MV-4-11 (cell line): ENCODE measurements at regions not wholly inside any gene's neighbourhood (a gene's known extent, or its start where the extent isn't known, plus 50 kb on each side); places are given as distances from the start of the nearest gene placed in this dataset.

Experiments
- DNase-seq: peaks from one replicate; lab custom pipeline; 2025; lab: John Stamatoyannopoulos, UW

DNA sequence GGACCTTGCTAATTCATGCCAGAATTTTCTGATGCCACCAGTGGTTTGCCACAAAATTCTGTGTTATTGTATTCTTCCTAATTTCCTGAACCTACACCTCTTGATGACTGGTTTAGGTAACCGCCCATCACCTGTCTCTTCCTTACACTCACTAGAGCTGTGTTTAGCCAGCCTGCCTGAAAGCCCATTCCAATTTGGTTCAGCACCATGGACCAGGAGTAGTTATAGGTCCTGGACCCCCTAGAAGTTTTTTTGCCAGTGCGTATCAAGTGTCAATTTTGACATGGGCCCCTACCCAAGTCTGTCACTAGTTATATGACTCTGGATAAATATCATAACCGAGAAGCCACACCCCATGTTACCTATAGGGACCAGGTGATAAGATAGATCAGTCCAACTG is 94.0 kb upstream of the NAP1L1 start:
- no peak for DNase-seq

DNA sequence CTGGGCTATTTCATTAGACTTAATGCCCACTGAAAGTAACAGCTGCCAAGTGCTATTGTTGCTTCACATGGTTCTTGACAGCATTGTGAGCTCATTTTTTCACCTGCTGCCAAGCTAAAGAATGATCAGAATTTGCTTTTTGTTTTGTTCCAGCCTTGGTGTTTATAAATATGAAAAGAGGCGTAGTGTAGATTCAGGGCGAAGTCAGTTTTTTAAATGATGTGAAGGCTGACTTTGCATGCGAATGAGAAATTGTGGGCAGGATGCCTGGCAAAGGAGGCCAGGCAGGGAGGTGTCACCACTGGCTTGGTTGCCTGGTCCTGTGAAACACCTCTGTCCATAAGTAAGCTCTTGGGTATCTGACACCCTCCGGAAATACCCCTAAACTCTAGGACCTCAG is 93.3 kb upstream of the NAP1L1 start:
- DNase-seq: no peak

DNA sequence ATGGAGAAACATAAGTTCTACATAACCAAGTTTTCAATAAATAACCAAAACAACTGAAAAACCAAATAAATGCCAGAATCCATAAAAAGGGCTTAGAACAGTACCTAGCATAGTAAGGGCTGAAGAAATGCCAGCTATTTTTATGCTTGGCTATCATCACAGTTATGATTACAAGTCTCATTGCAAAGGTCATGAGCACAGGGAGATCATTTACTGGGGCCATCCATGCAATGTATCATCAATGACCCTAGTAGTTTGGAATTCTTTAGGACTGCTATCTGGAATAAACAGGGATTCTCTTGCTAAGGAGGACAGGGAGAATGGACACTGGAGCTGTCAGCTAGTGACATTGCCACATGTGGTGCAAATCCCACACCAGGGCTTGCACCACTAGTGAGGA is 92.5 kb upstream of the NAP1L1 start:
- no peak for DNase-seq

DNA sequence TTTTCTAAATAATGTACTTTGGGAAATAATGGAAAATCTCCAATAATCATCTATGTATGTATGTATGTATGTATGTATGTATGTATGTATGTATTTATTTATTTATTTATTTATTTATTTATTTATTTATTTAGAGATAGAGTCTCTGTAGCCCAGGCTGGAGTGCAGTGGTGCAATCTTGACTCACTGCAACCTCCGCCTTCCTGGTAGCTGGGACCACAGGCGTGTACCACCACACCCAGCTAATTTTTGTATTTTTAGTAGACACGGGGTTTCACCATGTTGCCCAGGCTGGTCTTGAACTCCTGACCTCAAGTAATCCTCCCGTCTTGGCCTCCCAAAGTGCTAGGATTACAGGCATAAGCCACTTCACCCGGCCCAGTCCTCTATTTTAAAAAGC is 91.5 kb upstream of the NAP1L1 start:
- DNase-seq: peak; percentile 62

DNA sequence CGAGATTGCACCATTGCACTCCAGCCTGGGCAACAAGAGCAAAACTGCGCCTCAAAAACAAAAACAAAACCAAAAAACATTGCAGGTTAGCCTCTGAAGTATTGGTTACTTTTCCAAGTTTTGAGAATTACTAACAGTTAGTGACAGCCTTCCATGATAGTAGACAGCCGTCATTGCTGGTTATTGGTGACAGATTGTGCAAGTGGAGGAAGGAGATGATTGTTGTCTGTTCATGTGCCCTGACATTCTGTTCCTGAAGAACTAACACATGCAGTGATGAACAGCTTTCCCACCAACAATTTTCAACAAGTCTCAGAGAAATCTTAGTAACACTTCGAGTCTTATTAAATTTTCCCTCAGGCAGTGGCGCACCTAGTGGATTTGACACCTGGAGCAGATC is 89.3 kb upstream of the NAP1L1 start:
- DNase-seq: peak; percentile 19

DNA sequence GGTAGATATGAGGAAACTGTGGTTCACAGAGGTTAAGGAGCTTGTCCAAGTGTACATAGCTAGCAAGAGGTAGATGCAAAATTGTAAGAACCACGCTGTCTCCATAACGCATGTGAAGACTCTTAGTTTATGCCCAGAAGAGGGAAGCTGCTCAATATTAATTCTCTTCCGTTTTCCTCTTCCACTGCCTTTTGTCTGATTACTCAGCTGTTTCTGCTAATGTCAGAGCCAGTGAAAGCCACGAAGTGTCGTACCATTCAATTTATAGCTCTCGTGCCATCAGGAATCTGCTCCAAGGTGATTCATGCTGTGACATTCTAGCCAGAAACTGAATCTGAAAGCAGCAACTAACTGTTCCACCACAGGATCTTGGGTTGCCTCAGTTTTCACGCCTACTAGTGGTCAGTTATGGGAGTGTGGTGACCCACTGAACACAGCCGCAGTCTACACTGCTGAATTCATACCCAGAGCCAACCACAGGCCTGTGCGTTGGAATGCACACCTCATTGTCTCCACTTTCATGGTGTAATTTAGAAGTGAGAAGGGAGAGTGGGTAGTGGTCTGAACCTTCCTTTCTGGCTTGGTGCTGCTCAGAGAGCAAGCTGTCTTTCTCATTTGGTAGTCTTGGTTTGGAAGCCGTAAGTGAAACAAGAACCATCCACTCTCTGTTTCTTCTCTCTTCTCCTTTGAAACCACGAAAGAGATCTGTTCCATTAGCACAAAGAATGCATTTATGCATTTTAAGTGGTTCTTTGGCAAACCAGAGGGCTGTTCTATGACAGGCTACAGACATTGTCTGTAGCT is 74.2 kb upstream of the NAP1L1 start:
- peak; percentile 97 for DNase-seq

DNA sequence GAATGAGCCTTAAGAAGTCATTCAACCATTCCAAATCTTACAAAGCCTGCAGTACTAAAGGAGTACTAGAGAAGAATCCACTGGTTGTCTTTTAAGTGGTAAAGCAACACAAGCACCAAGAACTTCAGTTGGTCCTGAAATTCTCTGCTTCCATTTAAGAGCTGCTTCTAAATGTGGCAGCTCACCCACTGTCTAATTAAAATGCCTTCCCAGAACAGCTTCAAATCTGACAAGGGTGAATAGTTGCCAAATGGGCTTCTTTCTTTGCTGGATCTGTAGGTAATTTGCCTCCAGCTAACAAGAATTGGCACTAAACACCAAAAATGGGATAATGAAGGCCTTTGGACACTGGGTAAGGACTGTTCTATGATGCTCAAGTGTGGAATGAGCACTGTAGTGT is 72.2 kb upstream of the NAP1L1 start:
- no peak for DNase-seq

DNA sequence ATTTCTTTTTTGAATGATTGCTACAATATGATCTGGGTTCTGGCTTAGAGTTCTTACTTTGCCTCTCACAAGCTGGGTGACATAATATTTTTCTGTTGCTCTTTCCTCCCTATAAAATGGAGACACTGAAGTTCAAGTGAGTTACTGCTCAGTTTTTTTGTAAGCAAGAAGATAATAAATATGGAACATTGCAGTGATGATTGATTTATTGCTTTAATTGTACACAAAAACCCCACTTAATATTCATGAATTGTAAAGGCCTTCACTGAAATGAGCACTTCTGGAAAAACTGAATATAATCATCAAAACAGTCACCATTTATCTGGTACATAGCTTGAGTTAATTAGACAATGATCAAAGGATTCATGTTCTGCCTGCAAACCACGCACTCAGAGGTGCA is 71.8 kb upstream of the NAP1L1 start:
- DNase-seq: no peak

DNA sequence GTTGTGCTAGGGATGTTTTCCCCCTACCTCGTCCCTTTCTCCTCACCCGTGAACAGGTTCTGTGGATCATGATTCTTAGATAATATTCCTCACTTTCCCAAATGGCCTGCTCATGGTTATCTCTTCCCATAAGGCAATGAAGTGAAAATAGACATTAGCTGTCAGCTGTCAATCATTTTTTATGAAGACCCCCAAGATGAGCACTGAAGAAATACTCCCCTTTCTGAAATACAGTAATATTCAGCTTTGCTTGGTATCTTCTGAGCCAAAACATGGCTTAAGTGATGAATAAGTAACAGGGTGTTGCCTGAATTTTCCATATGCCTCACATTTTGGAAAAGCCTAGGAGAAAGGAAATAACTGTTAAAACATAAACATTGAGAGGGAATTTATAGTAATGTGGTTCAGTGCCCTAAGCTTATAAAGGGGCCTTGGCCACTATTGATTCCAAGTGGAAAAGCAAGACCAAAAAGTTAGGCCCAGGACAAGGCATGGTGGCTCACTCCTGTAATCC is 70.7 kb upstream of the NAP1L1 start:
- no peak for DNase-seq

DNA sequence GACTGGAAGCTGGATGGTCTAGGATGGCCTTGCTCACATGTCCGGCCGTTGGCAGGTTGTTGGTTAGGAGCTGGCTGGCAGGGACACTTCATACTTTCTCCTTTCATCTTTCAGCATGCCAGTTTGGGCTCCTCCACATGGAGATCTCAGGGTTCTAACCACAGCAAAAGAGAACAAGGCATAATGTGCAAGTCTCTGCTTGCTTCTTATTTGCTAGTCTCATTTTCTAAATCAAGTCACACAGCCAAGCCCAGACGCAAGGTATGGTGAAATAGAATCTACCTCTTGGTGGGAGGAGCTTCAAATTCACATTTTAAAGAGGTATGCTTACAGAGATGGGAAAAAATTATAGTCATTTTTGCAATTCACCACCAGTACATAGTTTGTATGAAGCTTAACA is 69.1 kb upstream of the NAP1L1 start:
- no peak for DNase-seq

DNA sequence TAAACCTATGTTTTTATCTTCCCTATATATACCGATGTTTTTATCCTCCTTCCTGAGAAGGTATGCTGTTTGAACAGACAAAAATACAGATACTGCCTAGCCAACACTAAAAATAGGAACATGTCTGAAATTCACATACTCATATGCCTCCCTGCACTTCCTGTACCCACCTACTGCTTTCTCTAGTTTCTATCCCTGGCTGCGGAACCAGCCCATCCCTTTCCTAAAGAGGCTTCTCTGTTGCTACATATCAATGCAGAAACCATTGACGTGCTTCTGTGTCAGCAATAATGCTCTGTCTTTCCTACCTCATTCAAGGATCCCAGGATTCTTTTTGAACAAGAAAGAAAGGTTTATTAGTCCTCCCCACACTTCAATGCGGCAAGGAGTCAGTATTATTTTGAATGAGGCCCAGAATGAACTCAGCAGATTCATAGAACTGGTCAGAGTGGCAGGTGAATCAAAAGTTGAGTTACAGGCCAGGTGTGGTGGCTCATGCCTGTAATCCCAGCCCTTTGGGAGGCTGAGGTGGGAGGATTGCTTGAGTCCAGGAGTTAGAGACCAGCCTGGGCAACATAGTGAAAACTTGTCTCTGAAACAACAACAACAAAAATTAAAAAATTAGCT is 67.8 kb upstream of the NAP1L1 start:
- peak; percentile 80 for DNase-seq

DNA sequence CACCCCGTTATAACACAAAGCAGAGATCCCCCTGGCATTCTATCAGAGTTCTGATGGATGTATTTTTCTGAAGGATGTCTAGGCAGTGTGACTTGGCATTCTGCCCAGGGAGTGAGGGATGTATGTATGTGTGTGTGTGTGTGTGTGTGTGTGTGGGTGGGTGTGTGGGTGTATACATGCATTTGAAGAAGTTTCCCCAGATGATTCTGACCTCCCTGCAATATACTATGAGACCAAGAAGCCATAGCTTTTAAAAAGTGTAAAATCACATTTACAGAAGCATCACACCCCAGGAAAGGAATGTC is 59.7 kb upstream of the NAP1L1 start:
- DNase-seq: peak; percentile 34

DNA sequence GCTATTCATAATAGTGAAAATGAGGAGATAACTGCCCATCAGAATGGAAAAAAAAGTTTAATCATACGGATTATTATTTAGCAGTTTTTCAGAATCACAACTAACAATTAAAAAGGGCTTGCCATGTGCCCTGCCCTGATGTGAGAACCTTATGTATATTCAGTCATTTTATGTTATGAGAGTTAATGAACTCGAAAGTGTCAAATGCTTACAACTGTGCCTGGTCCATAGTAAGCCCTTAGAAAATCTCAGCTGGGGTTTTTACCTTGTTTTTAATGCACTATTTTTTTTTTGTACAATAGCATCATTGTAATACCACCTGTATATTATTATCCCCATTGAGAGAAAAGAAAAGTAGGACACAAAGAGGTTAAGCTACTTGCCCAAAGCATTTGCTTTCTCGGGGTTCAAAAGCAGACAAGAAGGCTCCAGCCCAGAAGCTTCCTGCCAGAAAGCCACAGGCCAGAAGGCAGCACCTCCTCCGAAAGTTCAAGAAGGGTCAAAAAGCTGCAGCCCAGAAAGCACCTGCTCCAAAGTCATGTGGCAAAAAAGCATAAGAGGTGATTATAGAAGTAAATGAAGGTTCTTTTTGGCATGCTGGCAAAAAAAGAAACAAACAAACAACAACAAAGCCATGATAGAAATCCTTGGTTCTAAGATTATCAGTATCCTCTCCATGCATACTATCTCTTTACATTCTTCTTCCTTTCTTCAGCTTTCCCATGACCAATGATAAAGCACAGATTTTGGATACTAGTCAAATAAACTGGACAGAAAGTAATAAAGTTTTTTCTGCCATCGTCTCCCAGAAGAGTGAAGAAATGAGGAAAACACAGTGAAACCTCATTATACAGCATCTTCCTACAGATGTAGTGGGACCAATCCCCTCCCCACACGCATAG is 59.1 kb upstream of the NAP1L1 start:
- DNase-seq: no peak

DNA sequence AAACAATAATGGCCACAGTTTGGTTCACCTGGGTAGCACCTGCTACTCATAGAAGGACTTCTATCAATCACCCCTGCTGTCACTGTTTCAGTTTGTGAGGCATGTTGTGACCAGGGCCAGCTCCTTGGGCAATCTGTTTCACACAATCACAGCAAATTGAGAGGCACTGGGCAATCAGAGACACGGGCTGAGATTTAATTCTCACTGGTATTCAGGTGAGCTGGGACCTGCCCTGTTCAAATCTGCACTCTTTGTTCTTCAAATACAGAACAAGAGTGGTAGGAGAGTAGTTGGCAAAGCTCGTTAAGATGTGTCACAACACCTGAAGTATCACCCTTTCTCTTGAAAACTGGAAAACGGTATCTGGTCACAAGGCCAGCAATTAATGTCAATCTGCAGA is 57.8 kb upstream of the NAP1L1 start:
- DNase-seq: no peak

DNA sequence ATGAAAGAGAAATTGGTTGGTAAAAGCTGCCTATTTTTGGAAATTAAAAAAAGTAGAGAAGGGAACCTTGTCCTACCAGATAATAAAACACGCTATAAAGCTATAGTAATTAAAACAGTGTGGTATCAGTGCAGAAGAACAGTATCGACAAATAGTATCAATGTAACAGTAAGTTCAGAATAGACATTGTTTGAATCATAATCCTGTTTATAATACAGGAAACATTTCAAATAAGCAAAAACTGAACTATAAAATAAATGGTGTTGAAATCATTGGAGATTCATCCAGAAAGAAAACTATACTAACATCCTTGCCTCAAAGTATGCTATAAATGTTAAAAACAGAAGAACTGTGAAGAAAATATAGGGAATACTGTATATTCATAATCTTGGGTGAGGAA is 54.2 kb upstream of the NAP1L1 start:
- DNase-seq: no peak

DNA sequence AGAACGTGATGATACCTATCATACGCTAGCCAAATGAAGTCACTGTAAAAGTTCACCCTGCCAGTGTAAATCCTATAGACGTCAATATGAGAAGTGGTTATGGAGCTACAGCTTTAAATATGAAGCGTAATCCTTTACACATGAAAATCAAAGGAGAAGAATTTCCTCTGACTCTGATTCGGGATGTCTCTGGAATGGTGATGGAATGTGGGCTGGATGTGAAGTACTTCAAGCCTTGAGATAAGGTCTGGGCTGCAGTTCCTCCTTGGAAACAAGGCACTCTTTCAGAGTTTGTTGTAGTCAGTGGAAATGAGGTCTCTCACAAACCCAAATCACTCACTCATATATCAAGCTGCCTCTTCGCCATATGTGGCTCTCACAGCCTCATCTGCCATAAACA is 53.1 kb upstream of the NAP1L1 start:
- DNase-seq: no peak

DNA sequence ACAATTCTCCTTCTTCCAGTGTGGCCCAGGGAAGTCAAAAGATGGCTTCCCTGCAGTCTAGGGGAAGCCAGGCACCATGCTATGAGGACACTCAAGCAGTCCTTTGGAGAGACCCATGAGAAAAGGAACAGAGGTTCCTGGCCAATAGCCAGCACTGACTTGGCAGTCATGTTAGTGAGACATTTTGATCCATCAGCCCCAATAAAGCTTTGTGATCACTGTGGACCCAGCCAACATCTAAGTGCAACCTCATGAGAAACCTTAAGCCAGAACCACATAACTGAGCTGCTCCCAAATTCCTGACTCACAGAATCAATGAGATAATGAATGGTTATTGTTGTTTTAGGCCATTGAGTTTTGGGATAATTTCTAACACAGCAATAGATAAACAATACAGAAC is 51.0 kb upstream of the NAP1L1 start:
- no peak for DNase-seq
